GM21447 (cell line): ENCODE measurements at regions not wholly inside any gene's neighbourhood (a gene's known extent, or its start where the extent isn't known, plus 50 kb on each side); places are given as distances from the start of the nearest gene placed in this dataset.
"Not testable (repeated sequence)": the region's sequence is repeated elsewhere in the genome, so short reads cannot be mapped to it uniquely, and the experiment has no call there.

ENCODE experiments used
- ATAC-seq: cut with Tn5 transposase; IDR thresholded peaks from one replicate; pipeline ENCODE4 v1.9.1; 2021; ENCODE audit not compliant: unreplicated experiment

- ATAC-seq: no peak
Measured at GRCh38 chr9:85487872-85488271, 253.9 kb downstream of the AGTPBP1 start.

- no peak for ATAC-seq
Measured at GRCh38 chr9:85484235-85484634, 257.5 kb downstream of the AGTPBP1 start.

- no peak for ATAC-seq
Measured at GRCh38 chr9:85483208-85483607, 258.5 kb downstream of the AGTPBP1 start.

- ATAC-seq: no peak
Measured at GRCh38 chr9:85479305-85479704, 262.4 kb downstream of the AGTPBP1 start.

GRCh38 chr9:85478847-85479246 is 262.9 kb downstream of the AGTPBP1 start:
- no peak for ATAC-seq

GRCh38 chr9:85474896-85475295 is 266.9 kb downstream of the AGTPBP1 start:
- not testable (repeated sequence) for ATAC-seq

- no peak for ATAC-seq
Measured at GRCh38 chr9:85471791-85472190, 270.0 kb downstream of the AGTPBP1 start.

GRCh38 chr9:85469041-85469440 is 272.7 kb downstream of the AGTPBP1 start:
- no peak for ATAC-seq

- no peak for ATAC-seq
Measured at GRCh38 chr9:85466834-85467233, 274.9 kb downstream of the AGTPBP1 start.

- ATAC-seq: not testable (repeated sequence)
Measured at GRCh38 chr9:85458114-85458864, 283.5 kb downstream of the AGTPBP1 start.

- ATAC-seq: no peak
Measured at GRCh38 chr9:85453850-85454249, 287.9 kb downstream of the AGTPBP1 start.

- ATAC-seq: no peak
Measured at GRCh38 chr9:85452841-85453240, 288.9 kb downstream of the AGTPBP1 start.

GRCh38 chr9:85451680-85452079 is 290.1 kb downstream of the AGTPBP1 start:
- ATAC-seq: no peak

- no peak for ATAC-seq
Measured at GRCh38 chr9:85445887-85446286, 295.9 kb downstream of the AGTPBP1 start.

GRCh38 chr9:85444243-85444642 is 297.5 kb downstream of the AGTPBP1 start:
- no peak for ATAC-seq

GRCh38 chr9:85443190-85443598 is 298.6 kb downstream of the AGTPBP1 start:
- no peak for ATAC-seq

- ATAC-seq: no peak
Measured at GRCh38 chr9:85439791-85440190, 302.0 kb downstream of the AGTPBP1 start.

GRCh38 chr9:85433956-85434355 is 307.8 kb downstream of the AGTPBP1 start:
- ATAC-seq: not testable (repeated sequence)

GRCh38 chr9:85433551-85433950 is 308.2 kb downstream of the AGTPBP1 start:
- not testable (repeated sequence) for ATAC-seq

- ATAC-seq: no peak
Measured at GRCh38 chr9:85433046-85433445, 308.7 kb downstream of the AGTPBP1 start.

- peak; percentile 57 for ATAC-seq
Measured at GRCh38 chr9:85432599-85432998, 309.2 kb downstream of the AGTPBP1 start.

- ATAC-seq: no peak
Measured at GRCh38 chr9:85431339-85432102, 310.2 kb downstream of the AGTPBP1 start.
